GM23338 (cell line): ENCODE measurements at regions not wholly inside any gene's neighbourhood (a gene's known extent, or its start where the extent isn't known, plus 50 kb on each side); places are given as distances from the start of the nearest gene placed in this dataset.

Source experiments
- ATAC-seq: fragments of 200-7000 bp; cut with Tn5 transposase; 3 replicates; pipeline ENCODE4 v1.9.1; 2020
- DNase-seq: peaks from one replicate; pipeline ENCODE4 v3.0.0-alpha.2; 2015; ENCODE audit warnings: low spot score
- H2AFZ ChIP-seq: fragments of 200-600 bp; sonication (generic); 2 replicates; pipeline ENCODE4 v1.8.0; 2016; ENCODE audit warnings: antibody characterized with exemption, mild to moderate bottlenecking, moderate library complexity
- H3F3A ChIP-seq: fragments of 200-600 bp; sonication (generic); replicated peaks from 2 replicates; pipeline ENCODE4 v1.8.0; 2017; ENCODE audit warnings: antibody characterized with exemption, mixed run types, low read depth
- H3K27ac ChIP-seq: fragments of 200-600 bp; sonication (generic); 2 replicates; pipeline ENCODE4 v1.6.1; 2016; ENCODE audit warnings: low read depth
- H3K27me3 ChIP-seq: fragments of 200-600 bp; sonication (generic); 2 replicates; pipeline ENCODE4 v1.8.0; 2016; ENCODE audit warnings: mild to moderate bottlenecking, mixed run types, moderate library complexity; ENCODE audit not compliant: insufficient read depth
- H3K36me3 ChIP-seq: fragments of 200-600 bp; sonication (generic); 2 replicates; pipeline ENCODE4 v1.8.0; 2016; ENCODE audit warnings: mild to moderate bottlenecking; ENCODE audit not compliant: insufficient read depth
- H3K4me1 ChIP-seq: fragments of 200-600 bp; sonication (generic); 2 replicates; pipeline ENCODE4 v1.8.0; 2016; ENCODE audit warnings: mild to moderate bottlenecking, moderate library complexity; ENCODE audit not compliant: insufficient read depth
- H3K4me2 ChIP-seq: fragments of 200-600 bp; sonication (generic); 2 replicates; pipeline ENCODE4 v1.7.1; 2017; ENCODE audit warnings: mixed run types
- H3K4me3 ChIP-seq: fragments of 200-600 bp; sonication (generic); 2 replicates; pipeline ENCODE4 v1.6.1; 2016; ENCODE audit warnings: mixed run types
- H3K79me2 ChIP-seq: fragments of 200-600 bp; sonication (generic); replicated peaks from 2 replicates; pipeline ENCODE4 v1.8.0; 2017; ENCODE audit warnings: mild to moderate bottlenecking; ENCODE audit not compliant: insufficient read depth
- H3K9me2 ChIP-seq: fragments of 200-600 bp; sonication (generic); 2 replicates; pipeline ENCODE4 v1.8.0; 2017; ENCODE audit not compliant: insufficient read depth
- H4K20me1 ChIP-seq: fragments of 200-600 bp; sonication (generic); replicated peaks from 2 replicates; pipeline ENCODE4 v1.8.0; 2017; ENCODE audit warnings: mild to moderate bottlenecking; ENCODE audit not compliant: insufficient read depth
- H3K27ac Mint-ChIP-seq: 2 replicates; pipeline ENCODE4 v1.8.0; 2020; ENCODE audit warnings: inconsistent platforms, mild to moderate bottlenecking, moderate library complexity, mixed read lengths
- H3K27me3 Mint-ChIP-seq: 3 replicates; pipeline ENCODE4 v1.8.0; 2022; ENCODE audit warnings: low read depth, mild to moderate bottlenecking, moderate library complexity, mixed read lengths, inconsistent platforms; ENCODE audit not compliant: insufficient read depth, poor library complexity
- H3K36me3 Mint-ChIP-seq: 3 replicates; pipeline ENCODE4 v1.8.0; 2021; ENCODE audit warnings: low read depth, mild to moderate bottlenecking, inconsistent platforms, moderate library complexity, mixed read lengths
- H3K4me1 Mint-ChIP-seq: 3 replicates; pipeline ENCODE4 v1.8.0; 2020; ENCODE audit warnings: mild to moderate bottlenecking, inconsistent platforms, mixed read lengths
- H3K4me3 Mint-ChIP-seq: 3 replicates; pipeline ENCODE4 v1.8.0; 2021; ENCODE audit warnings: moderate library complexity, mild to moderate bottlenecking, inconsistent platforms, mixed read lengths
- H3K9me3 Mint-ChIP-seq: 3 replicates; pipeline ENCODE4 v1.8.0; 2020; ENCODE audit warnings: moderate library complexity, mild to moderate bottlenecking, inconsistent platforms, mixed read lengths
- CTCF ChIP-seq, 2 experiments: fragments of 200-600 bp in 1 of 2; sonication (generic) in 1 of 2; conservative IDR thresholded peaks; 2 replicates each; pipeline versions ENCODE4 v1.5.1 to v1.6.1; 2016 to 2017; ENCODE audit warnings: antibody characterized with exemption in 2 of 2, low read depth in 2 of 2, mild to moderate bottlenecking in 2 of 2, moderate library complexity in 1 of 2
- EZH2 ChIP-seq: fragments of 200-600 bp; sonication (generic); IDR thresholded peaks from one replicate; pipeline ENCODE4 v1.8.0; 2017; ENCODE audit warnings: antibody characterized with exemption, mild to moderate bottlenecking, low read depth; ENCODE audit not compliant: unreplicated experiment
- JUNB ChIP-seq: IDR thresholded peaks from one replicate; pipeline ENCODE4 v1.6.1; 2016; ENCODE audit warnings: antibody characterized with exemption; ENCODE audit not compliant: unreplicated experiment
- NANOG ChIP-seq: IDR thresholded peaks from 2 replicates; pipeline ENCODE4 v1.6.1; 2016; ENCODE audit warnings: antibody characterized with exemption, borderline replicate concordance
- POLR2AphosphoS5 ChIP-seq: IDR thresholded peaks from 2 replicates; pipeline ENCODE4 v1.6.1; 2016; ENCODE audit warnings: antibody characterized with exemption, low read depth
- REST ChIP-seq: IDR thresholded peaks from one replicate; pipeline ENCODE4 v1.6.1; 2018; ENCODE audit warnings: antibody characterized with exemption; ENCODE audit not compliant: unreplicated experiment
- STAT1 ChIP-seq: IDR thresholded peaks from one replicate; pipeline ENCODE4 v1.6.1; 2016; ENCODE audit warnings: antibody characterized with exemption; ENCODE audit not compliant: unreplicated experiment
- ZNF114 ChIP-seq: fragments of 250-450 bp; sonication (Bioruptor Pico); IDR thresholded peaks from 2 replicates; pipeline ENCODE4 v1.5.0; 2020; ENCODE audit warnings: mild to moderate bottlenecking, moderate library complexity
- ZNF462 ChIP-seq: fragments of 250-450 bp; sonication (Bioruptor Pico); IDR thresholded peaks from 2 replicates; pipeline ENCODE4 v1.5.0; 2020; ENCODE audit warnings: mild to moderate bottlenecking, moderate library complexity

- DNase-seq (no peak), ATAC-seq (no peak)
- no peaks in the 10 kb centered on the region for H3K4me1 Mint-ChIP-seq
- Histone ChIP-seq H3K4me2 (no peak overlapping the region), H3K9me2 (peaks cover 7% of the 10 kb centered on the region; the same call in 1 of the 2 replicates), H3K36me3 (no peaks in the 10 kb centered on the region; the same call in 1 of the 2 replicates), H3K4me1 (no peaks in the 10 kb centered on the region), H2AFZ (no peak overlapping the region), H4K20me1 (no peaks in the 10 kb centered on the region), H3F3A (no peaks in the 10 kb centered on the region), H3K79me2 (no peaks in the 10 kb centered on the region), H3K27me3 (no peaks in the 10 kb centered on the region), H3K27ac (no peak overlapping the region), H3K4me3 (no peak overlapping the region)
- H3K27ac Mint-ChIP-seq: no peak overlapping the region
- H3K9me3 Mint-ChIP-seq: peaks cover 12% of the 10 kb centered on the region; the same call in 2 of the 3 replicates
- no peaks in the 10 kb centered on the region for H3K27me3 Mint-ChIP-seq
- no peak for TF ChIP-seq STAT1
- TF ChIP-seq JUNB: no peak
- no peak for TF ChIP-seq NANOG
- no peak for TF ChIP-seq REST
- no peak for TF ChIP-seq EZH2
- TF ChIP-seq POLR2AphosphoS5: no peak
- TF ChIP-seq CTCF (conservative IDR thresholded peaks at IDR 0.05; ENCODE audit: low read depth in 2 of 2): no peak
- TF ChIP-seq ZNF114 (CRISPR knock-in tag): no peak
- peaks cover 3% of the 10 kb centered on the region; the same call in 2 of the 3 replicates for H3K36me3 Mint-ChIP-seq
- H3K4me3 Mint-ChIP-seq: no peak overlapping the region
Observed at GRCh38 chr1:60808676-60809075, 273.7 kb upstream of the NFIA start.

- H3F3A ChIP-seq: no peaks in the 10 kb centered on the region
- ATAC-seq: no peak
- peaks cover 4% of the 10 kb centered on the region for H3K9me2 ChIP-seq
- no peaks in the 10 kb centered on the region for H3K36me3 Mint-ChIP-seq
- H3K4me1 ChIP-seq: no peaks in the 10 kb centered on the region
- no peak overlapping the region for H2AFZ ChIP-seq
- H3K4me1 Mint-ChIP-seq: no peaks in the 10 kb centered on the region
- peaks cover 8% of the 10 kb centered on the region; the same call in 1 of the 3 replicates for H3K9me3 Mint-ChIP-seq
- no peak overlapping the region for H3K27ac Mint-ChIP-seq
- H3K27ac ChIP-seq: no peak overlapping the region
- H3K79me2 ChIP-seq: no peaks in the 10 kb centered on the region
- DNase-seq: no peak
- H3K27me3 Mint-ChIP-seq: no peaks in the 10 kb centered on the region
- H3K4me3 ChIP-seq: no peak overlapping the region
- H3K4me3 Mint-ChIP-seq: no peak overlapping the region
- no peaks in the 10 kb centered on the region; the same call in 1 of the 2 replicates for H3K36me3 ChIP-seq
- H3K4me2 ChIP-seq: no peak overlapping the region
- H3K27me3 ChIP-seq: no peaks in the 10 kb centered on the region
- H4K20me1 ChIP-seq: no peaks in the 10 kb centered on the region
- no peak for TF ChIP-seq CTCF (conservative IDR thresholded peaks at IDR 0.05; ENCODE audit: low read depth in 2 of 2)
- no peak for TF ChIP-seq ZNF462 (CRISPR knock-in tag)
Observed at GRCh38 chr1:60802884-60803283, 279.5 kb upstream of the NFIA start.
